ENCODE measurements at regions not wholly inside any gene's neighbourhood (a gene's known extent, or its start where the extent isn't known, plus 50 kb on each side); places are given as distances from the start of the nearest gene placed in this dataset.

DNA sequence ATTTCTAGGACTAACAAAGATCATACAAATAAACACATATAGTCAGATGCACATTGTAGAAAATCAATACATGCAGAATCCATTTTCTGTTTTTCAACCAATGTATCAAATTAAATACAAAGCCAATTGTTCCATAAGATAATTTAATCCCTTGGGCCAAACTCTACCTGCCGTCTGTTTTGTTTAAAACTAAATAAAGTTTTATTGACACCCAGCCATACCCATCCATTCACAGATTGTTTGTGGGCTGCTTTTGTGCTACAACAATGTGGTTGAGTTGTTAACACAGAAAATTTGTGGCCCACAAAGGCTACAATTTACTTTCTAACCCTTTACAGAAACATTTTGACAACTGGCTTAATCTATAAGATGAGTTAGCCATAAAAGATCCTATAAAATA, 484.0 kb upstream of the ID2 start:
- H3K9me3 Mint-ChIP-seq, result no peaks in the 10 kb centered on the region
- no peaks in the 10 kb centered on the region for H3K36me3 Mint-ChIP-seq (ENCODE audit: low read depth)
- no peak overlapping the region for H3K27ac Mint-ChIP-seq
- H3K4me1 Mint-ChIP-seq (ENCODE audit: low read depth), result peaks cover 10% of the 10 kb centered on the region
- peaks cover 4% of the 10 kb centered on the region for H3K27me3 Mint-ChIP-seq
- no peak overlapping the region for H3K4me3 Mint-ChIP-seq

DNA sequence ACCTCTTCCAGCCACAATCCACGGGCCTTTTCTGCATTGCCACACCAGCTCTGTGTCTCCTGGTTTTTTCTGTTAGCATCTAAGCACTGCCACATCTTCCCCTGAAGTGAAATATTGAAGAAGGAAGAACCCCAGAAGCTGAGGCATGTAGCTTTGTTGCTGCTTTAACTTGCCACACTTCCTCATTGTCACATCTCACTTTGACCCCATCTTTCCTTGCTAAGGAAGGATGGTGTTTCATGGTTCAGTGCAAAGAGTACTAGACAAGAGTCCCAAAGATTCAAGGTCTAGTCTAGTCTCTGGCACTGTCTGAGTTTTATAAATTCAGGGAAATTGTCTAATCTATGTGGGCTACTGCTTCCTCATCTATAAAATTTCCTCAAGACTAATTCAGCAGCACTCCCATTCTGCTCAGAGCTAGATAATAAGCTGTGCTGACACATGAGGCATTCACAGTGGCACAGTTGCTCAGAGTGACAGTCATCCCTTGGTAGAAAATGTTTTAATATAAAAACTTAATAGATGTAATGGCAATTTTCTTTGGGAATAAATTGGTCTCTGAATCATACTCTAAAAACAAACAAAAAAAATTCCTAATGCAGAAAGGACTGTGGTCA, 483.0 kb upstream of the ID2 start:
- no peaks in the 10 kb centered on the region for H3K36me3 Mint-ChIP-seq (ENCODE audit: low read depth)
- H3K9me3 Mint-ChIP-seq, result no peaks in the 10 kb centered on the region
- H3K4me1 Mint-ChIP-seq (ENCODE audit: low read depth), result peaks cover 10% of the 10 kb centered on the region

DNA sequence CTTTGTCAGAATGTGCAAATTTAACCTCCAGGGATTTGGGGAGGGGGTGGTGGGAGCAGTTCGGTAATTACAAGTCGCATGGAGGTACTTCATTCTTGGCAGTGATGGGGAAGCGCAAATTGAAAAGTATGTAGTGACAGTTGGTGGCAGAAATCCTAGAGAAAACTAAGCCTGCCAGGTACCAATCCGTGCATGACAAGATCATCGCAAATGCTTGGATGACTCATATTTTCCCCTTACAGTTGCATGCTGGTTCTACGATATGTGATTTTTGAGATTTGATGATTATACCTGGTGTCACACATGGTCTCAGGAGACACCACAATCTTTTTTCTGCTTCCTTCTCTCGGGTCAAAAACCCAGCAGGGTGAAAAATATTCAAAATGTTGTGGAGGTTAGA, 479.7 kb upstream of the ID2 start:
- H3K27ac Mint-ChIP-seq, result peak overlapping the region; percentile 56

More for the DNA sequence above, 483.0 kb upstream of the ID2 start:
- Mint-ChIP-seq H3K27me3 (peaks cover 4% of the 10 kb centered on the region), H3K4me3 (no peak overlapping the region), H3K27ac (no peak overlapping the region)

DNA sequence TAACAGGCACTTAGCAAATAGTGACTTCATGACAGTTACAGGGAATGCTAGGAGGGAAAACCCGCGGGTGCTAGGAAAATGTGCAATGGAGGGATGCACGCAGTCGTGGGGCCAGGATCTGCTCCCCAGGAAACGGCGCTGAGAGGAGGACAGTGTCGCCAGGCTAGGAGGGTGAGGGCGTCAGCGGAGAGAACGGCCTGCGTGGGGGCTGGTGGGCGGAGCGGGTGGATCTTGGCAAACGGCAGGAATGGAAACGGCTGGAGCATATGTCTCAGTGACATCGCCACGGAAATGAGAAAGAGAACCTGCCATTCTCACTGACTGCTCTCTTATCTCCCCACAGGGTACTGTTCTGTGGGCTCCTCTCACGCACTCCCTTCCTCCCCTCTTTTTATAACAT, 478.5 kb upstream of the ID2 start:
- Mint-ChIP-seq H3K27ac (no peak overlapping the region), H3K4me3 (no peak overlapping the region), H3K36me3 (ENCODE audit: low read depth) (peaks cover 18% of the 10 kb centered on the region), H3K27me3 (peaks cover 4% of the 10 kb centered on the region), H3K9me3 (peaks cover under 1% of the 10 kb centered on the region), H3K4me1 (ENCODE audit: low read depth) (peaks cover 10% of the 10 kb centered on the region)

More for the DNA sequence above, 479.7 kb upstream of the ID2 start:
- peaks cover 10% of the 10 kb centered on the region for H3K4me1 Mint-ChIP-seq (ENCODE audit: low read depth)
- H3K9me3 Mint-ChIP-seq, result no peaks in the 10 kb centered on the region
- H3K27me3 Mint-ChIP-seq, result peaks cover 4% of the 10 kb centered on the region
- no peak overlapping the region for H3K4me3 Mint-ChIP-seq
- peaks cover 12% of the 10 kb centered on the region for H3K36me3 Mint-ChIP-seq (ENCODE audit: low read depth)

DNA sequence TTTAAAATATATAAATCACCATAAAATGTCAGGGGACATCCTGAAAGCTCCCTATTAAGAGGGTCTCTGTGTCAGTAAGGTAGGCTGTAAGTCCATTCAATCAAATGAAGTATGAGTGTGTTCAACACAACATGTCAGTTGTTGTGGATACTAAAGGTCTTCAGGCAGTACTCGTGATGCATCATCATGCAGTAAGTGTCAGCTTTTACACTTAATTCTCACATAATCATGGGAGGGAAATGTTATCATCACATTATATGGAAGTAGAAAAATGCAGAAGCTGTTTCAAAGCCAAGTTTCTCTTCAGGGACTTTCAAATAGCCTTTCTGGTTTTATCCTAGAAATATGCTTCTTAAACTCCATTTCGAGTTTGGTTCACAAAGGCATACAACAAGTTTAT, 477.1 kb upstream of the ID2 start:
- peaks cover 23% of the 10 kb centered on the region for H3K36me3 Mint-ChIP-seq (ENCODE audit: low read depth)
- no peak overlapping the region for H3K4me3 Mint-ChIP-seq
- peaks cover 10% of the 10 kb centered on the region for H3K4me1 Mint-ChIP-seq (ENCODE audit: low read depth)
- no peak overlapping the region for H3K27ac Mint-ChIP-seq
- H3K9me3 Mint-ChIP-seq, result peaks cover 8% of the 10 kb centered on the region
- H3K27me3 Mint-ChIP-seq, result peaks cover 4% of the 10 kb centered on the region

DNA sequence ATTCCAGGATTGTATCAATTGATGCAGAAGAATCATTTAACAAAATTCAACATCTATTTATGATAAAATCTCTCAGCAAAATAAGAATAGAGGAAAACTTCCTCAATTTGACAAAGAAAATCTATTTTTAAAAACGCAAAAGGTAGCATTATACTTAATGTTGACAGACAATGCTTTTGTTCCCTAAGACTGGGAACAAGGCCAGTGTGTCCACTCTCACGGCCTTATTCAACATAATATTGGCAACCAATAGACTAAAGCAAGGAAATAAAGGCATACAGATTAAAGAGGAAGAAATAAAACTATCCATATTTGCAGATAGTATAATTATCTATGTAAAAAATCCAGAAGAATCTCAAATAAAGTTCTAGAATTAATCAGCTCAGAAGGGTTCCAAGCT, 472.4 kb upstream of the ID2 start:
- Mint-ChIP-seq H3K4me1 (ENCODE audit: low read depth) (peaks cover 6% of the 10 kb centered on the region), H3K36me3 (ENCODE audit: low read depth) (peaks cover 23% of the 10 kb centered on the region), H3K27ac (no peak overlapping the region), H3K9me3 (peaks cover 13% of the 10 kb centered on the region), H3K27me3 (no peaks in the 10 kb centered on the region), H3K4me3 (no peak overlapping the region)

DNA sequence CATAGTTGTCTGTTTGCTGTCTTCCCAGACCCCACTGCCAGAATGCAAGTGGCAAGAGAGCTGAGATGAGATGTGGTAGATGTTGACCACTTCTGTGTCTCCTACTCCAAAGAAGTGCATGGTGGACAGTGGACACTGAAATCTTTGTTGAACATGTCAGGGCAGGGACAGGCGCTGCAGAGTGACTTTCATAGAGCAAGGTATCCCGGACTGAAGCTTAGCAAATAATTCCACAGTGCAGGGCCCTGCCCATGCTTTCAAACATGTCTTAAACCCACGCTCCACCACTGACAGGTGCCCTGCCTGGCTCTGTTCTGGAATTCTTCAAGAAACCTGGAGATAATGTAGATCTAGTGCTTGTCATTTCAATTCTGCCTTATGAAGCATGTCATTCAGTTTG, 470.5 kb upstream of the ID2 start:
- H3K27me3 Mint-ChIP-seq, result no peaks in the 10 kb centered on the region
- H3K4me1 Mint-ChIP-seq (ENCODE audit: low read depth), result peaks cover 14% of the 10 kb centered on the region
- H3K4me3 Mint-ChIP-seq, result no peak overlapping the region
- H3K27ac Mint-ChIP-seq, result no peak overlapping the region
- H3K36me3 Mint-ChIP-seq (ENCODE audit: low read depth), result peaks cover 18% of the 10 kb centered on the region
- peaks cover 13% of the 10 kb centered on the region for H3K9me3 Mint-ChIP-seq

DNA sequence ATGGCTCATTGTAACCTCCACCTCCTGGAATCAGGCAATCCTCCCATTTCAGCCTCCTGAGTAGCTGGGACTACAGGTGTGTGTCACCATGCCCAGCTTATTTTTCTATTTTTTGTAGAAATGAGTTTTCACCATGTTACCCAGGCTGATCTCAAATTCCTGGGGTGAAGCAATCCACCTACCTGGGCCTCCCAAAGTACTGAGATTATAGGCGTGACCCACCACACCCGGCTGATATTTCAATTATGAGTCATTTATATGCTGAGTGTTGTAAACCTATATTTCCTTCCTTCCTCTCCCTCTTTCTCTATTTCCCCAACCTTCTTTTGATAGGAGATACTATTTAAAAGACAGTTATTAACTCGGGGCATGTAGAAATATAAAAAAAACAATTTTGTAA, 469.6 kb upstream of the ID2 start:
- Mint-ChIP-seq H3K27me3 (no peaks in the 10 kb centered on the region), H3K27ac (no peak overlapping the region)

DNA sequence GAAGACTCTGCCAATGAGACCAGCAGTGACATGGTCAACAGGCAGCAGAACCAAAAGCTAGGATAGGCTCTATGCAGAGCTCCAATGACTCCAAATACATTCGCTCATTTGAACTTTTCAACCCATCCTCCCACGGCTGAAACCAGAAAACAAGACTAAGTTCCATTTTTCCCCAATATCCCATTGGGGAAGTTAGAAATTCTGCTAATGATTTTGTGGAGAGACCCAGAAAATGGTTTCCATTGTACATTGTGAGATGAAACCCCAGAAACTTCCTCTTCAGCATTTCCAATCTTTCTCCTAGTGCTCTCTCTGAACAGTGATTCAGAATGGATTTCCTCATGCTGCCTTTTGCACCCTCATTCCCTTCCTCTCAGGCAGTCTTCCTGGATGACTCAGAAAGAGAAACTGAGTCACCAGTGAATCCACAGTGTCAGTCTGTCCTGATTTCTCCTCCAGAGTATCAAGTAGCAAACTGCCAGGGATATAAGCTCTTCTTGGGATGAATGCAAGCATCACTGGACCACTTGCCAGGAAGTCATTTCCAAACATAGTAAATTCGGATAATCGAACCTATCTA, 467.7 kb upstream of the ID2 start:
- Mint-ChIP-seq H3K36me3 (ENCODE audit: low read depth) (no peaks in the 10 kb centered on the region), H3K4me3 (no peak overlapping the region), H3K27me3 (peaks cover 1% of the 10 kb centered on the region), H3K27ac (no peak overlapping the region), H3K9me3 (peaks cover 8% of the 10 kb centered on the region), H3K4me1 (ENCODE audit: low read depth) (peaks cover 14% of the 10 kb centered on the region)

More for the DNA sequence above, 469.6 kb upstream of the ID2 start:
- Mint-ChIP-seq H3K4me3 (no peak overlapping the region), H3K9me3 (peaks cover 13% of the 10 kb centered on the region), H3K36me3 (ENCODE audit: low read depth) (peaks cover 10% of the 10 kb centered on the region), H3K4me1 (ENCODE audit: low read depth) (peaks cover 14% of the 10 kb centered on the region)

DNA sequence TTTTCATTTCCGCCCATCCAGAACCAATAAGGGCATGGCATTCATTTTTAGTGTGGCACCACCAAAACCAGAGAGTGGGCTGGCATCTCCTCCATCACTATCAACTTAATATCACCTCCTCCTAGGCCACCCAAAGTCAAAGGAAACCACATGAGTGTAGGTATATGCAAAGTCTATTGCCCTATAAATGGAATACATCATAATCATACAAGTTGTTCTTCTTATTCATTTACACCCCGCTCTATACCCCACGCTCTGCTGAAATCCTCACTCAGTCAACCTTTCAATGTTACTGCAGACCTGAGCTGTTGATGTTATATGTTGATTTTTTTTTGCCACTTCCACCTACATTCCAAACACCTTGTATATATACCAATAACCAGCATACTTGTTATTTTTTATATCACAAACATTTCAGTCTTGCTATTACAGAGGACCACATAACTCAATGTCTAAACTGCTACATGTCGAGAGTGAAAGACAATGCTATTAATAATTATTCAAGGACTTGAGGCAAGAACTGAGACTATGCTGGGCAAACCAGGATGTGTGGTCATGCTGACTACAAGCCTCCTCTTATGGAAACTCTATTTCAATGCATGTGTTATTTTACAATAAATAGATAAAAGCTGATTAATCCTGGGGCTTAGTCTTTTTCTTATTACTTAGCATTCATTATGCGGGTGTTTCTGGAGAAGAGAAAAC, 466.5 kb upstream of the ID2 start:
- H3K4me1 Mint-ChIP-seq (ENCODE audit: low read depth), result peaks cover 14% of the 10 kb centered on the region
- no peaks in the 10 kb centered on the region for H3K36me3 Mint-ChIP-seq (ENCODE audit: low read depth)
- no peaks in the 10 kb centered on the region for H3K9me3 Mint-ChIP-seq
- H3K27me3 Mint-ChIP-seq, result peaks cover 3% of the 10 kb centered on the region
- H3K4me3 Mint-ChIP-seq, result no peak overlapping the region
- peak overlapping the region; percentile 14 for H3K27ac Mint-ChIP-seq

DNA sequence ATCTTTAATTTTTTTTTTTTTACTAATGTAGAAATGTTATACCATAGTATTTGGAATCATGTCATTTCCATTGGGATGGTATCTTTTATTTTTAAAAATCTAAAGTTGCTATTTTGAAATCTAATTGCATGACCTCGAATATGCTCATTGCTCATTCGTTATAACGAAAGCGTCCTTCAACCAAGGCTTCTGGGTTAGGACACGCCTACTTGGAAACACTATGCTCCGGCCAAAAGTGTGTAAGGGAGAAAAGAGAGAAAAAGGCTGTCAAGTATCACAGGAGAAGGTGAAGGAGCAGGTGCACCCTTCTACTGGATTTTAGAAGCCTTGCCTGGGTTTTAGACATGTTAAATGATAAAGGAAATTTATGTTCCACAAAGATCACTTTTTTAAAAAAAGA, 465.9 kb upstream of the ID2 start:
- no peaks in the 10 kb centered on the region for H3K36me3 Mint-ChIP-seq (ENCODE audit: low read depth)
- peaks cover 14% of the 10 kb centered on the region for H3K4me1 Mint-ChIP-seq (ENCODE audit: low read depth)
- H3K4me3 Mint-ChIP-seq, result no peak overlapping the region
- H3K27ac Mint-ChIP-seq, result no peak overlapping the region
- H3K9me3 Mint-ChIP-seq, result no peaks in the 10 kb centered on the region
- H3K27me3 Mint-ChIP-seq, result peaks cover 3% of the 10 kb centered on the region

DNA sequence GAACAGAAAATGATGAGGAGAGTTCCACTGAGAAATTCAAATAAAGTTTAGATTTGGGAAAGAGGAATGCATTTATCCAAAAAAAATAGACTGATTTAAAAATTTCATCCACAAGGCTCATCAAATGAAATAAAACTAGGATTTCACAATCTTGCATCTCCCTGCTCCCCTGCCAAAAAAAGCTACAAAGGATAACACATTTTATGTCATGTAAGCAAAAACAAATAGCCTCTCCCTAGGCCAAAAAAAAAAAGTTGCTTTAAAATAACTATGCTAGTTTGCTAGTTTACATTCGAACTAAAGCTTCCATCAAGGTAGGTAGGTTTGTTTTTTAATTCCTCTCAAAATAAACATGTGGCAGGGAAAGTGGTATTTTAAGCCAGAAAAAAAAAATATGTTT, 465.5 kb upstream of the ID2 start:
- no peaks in the 10 kb centered on the region for H3K9me3 Mint-ChIP-seq
- H3K27me3 Mint-ChIP-seq, result peaks cover 3% of the 10 kb centered on the region
- H3K36me3 Mint-ChIP-seq (ENCODE audit: low read depth), result no peaks in the 10 kb centered on the region
- no peak overlapping the region for H3K27ac Mint-ChIP-seq
- peaks cover 14% of the 10 kb centered on the region for H3K4me1 Mint-ChIP-seq (ENCODE audit: low read depth)
- no peak overlapping the region for H3K4me3 Mint-ChIP-seq

DNA sequence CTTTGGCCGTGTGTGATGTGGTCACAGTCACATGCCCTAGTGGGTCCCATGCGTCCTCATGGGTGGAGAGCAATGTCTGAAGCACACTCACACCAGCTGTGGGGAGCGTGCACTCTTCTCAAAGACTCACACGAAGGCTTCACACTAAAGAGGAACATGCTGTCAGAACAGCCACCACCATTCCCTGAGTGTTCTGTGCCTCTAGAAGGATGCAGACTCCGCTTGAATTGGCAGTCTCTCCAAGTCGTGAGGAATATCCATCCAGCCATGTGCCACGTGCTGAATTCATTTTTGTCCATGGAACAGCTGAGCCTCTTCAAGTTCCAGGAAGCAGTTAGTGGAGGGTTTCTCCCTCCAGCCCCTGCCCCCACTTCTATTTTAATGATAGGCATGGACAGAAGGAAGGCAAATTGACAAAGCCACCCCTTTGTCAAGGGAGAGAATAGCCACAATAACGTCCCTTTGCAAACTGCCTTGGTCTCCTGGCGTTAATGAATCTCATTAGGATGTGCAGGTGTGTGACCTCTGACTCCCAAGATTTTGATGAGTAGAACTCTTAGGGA, 464.3 kb upstream of the ID2 start:
- H3K27ac Mint-ChIP-seq, result no peak overlapping the region
- H3K27me3 Mint-ChIP-seq, result peaks cover 3% of the 10 kb centered on the region
- H3K4me1 Mint-ChIP-seq (ENCODE audit: low read depth), result peaks cover 14% of the 10 kb centered on the region
- H3K4me3 Mint-ChIP-seq, result no peak overlapping the region
- H3K9me3 Mint-ChIP-seq, result no peaks in the 10 kb centered on the region
- no peaks in the 10 kb centered on the region for H3K36me3 Mint-ChIP-seq (ENCODE audit: low read depth)

DNA sequence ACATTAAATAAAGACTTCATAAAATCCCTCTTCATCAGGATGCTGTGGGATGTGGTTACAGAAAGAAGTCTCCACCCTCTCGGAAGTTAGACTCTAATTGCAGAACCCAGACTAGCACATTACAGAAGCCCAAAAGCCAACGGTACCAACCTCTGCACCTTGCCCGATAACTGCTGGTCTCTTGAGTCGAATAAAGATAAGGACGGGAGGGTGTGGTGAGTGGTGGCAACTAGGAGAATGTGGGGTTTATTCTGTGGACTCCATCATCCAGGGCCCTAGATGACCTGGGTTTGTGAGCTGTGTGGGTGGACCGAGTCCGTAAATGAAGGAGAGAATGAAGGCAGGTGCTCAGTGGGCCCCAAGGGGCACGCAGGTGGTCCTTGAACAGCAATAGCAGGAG, 462.8 kb upstream of the ID2 start:
- no peaks in the 10 kb centered on the region for H3K9me3 Mint-ChIP-seq
- H3K4me3 Mint-ChIP-seq, result no peak overlapping the region
- H3K4me1 Mint-ChIP-seq (ENCODE audit: low read depth), result peaks cover 12% of the 10 kb centered on the region
- no peaks in the 10 kb centered on the region for H3K36me3 Mint-ChIP-seq (ENCODE audit: low read depth)
- peaks cover 3% of the 10 kb centered on the region for H3K27me3 Mint-ChIP-seq
- no peak overlapping the region for H3K27ac Mint-ChIP-seq

DNA sequence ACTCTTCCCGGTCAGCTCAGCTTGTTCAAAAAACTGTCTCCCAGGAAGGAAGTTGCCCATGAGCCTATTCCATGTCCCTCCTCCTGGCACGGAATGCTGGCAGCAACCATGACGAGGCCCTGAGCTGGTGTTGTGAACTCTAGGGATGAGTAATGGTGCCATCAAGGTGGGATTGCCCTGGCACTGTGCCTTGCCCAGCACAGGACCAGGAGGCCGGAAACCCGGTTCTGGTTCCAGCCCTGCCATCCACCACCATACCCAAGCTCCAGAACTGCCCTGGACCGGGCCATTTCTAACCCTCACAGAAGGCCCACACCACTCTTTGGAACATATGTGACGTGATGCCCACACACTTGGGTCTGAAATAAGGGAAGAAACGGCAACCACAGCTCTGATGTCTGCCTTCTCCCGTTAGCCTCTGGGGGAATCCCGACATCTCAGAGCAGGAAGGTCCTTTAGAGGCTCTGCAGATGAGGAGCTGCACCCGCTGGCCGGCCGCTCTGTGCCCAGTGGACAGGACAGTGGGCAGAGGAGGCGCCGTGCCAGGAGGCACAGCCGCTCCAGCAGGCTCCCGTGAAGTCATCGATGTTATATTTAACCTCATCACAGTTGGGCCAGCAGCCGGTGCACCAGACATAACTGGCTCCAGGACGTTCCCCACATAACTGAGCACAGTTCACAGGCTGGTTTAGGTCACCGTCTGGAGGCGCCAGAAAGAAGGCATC, 462.1 kb upstream of the ID2 start:
- peaks cover 3% of the 10 kb centered on the region for H3K27me3 Mint-ChIP-seq
- H3K9me3 Mint-ChIP-seq, result no peaks in the 10 kb centered on the region
- H3K27ac Mint-ChIP-seq, result no peak overlapping the region
- H3K4me1 Mint-ChIP-seq (ENCODE audit: low read depth), result peaks cover 6% of the 10 kb centered on the region
- H3K4me3 Mint-ChIP-seq, result no peak overlapping the region
- no peaks in the 10 kb centered on the region for H3K36me3 Mint-ChIP-seq (ENCODE audit: low read depth)
